NOMO-1 treated with dmso at 0.1 percent for 144 hours (cell line): ENCODE measurements at regions not wholly inside any gene's neighbourhood (a gene's known extent, or its start where the extent isn't known, plus 50 kb on each side); places are given as distances from the start of the nearest gene placed in this dataset.

ENCODE experiments used
- DNase-seq: peaks from one replicate; lab custom pipeline; 2025; ENCODE audit not compliant: unreplicated experiment; lab: John Stamatoyannopoulos, UW

DNA sequence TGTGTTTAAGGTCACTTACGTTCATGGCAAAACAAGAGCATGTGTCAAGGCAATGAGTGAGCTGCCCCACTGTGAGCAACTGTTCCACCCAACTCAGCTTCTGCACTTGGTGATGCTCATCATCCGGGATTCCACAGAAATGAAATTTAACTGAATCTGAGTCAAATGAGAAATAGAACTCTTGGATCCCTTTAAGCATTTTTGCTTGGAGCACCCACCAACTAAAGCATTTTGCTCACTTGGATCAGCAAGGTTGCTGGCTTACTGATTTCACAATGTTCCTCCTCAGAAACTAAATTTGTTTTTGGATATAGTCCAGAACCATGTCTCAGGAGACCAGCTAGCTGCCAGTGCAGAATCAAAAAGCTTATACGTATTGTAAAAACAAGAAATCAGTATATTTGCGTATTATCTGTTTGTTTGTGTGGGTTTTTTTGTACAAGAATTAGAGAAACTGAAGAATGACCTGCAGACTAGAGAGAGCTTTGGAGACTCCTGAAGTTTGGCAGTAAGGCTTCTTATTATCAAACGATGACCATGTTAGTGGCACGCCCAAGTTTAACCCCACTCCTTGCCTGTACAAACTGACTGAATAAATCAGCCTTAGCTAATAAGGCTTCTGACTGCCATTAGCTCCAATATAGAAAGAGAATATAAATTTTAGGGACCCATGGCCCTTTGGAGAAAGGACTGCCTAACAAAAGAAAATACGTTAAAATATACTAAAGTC is 153.8 kb upstream of the FST start:
- DNase-seq: no peak

DNA sequence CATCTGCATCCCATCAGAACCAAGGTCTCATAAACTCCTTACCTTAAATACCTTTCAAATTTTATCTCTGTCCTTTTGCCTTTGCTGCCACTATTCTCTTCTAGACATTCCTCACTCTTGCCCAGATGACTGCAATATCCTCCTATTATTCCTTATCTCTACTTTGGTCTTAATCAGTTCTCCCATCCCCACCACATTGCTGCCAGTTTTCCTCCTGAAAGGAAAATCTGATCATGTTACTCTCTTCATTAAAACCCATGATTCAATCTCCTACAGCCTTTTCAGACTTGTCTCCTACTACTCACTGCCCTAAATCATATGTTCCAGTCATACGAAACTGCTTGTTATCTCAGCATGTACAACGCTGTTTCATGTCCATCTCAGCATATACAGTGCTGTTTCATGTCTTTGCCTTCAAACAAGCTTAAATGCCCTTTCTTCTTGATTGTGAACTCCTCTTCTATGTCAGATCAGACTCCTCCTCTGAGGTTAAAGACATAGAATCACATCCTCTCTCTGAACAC is 152.6 kb upstream of the FST start:
- no peak for DNase-seq

DNA sequence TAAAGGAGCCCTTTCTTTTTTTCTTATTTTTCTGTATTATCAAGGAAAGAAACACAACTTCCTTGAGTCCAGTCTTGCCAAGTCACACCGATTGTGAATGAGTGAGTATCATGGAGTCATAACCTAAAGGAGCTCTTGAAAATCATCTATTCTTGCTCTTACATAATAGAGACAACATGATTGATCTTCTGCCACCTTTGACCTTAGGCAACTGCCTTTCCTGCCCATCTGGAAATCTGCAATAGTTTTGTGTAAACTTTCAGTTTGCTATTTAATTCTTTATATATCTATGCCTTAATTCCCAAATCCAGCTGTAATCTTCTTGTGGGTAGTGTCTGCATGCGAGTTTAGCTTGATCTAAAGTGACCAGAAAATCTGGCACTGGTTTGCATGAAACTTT is 149.9 kb upstream of the FST start:
- no peak for DNase-seq

DNA sequence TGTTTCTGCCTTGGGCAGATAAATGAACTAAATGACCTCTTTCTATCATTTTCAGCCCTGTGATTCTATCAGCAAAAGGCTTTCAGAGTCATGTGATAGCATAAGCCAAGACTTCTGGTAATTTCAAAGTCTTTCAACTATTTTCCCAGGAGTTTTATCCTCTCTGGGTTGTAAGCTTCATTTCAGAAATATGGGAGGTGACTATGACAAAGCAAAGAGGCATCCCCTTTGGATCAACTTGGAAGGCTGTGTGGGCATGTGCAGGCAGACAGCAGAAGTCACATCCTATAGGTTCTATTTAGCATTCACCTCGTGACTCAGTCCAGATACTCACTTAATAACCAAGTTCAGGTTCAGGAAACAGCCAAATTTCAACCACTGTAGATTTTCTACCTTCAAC is 149.0 kb upstream of the FST start:
- no peak for DNase-seq

DNA sequence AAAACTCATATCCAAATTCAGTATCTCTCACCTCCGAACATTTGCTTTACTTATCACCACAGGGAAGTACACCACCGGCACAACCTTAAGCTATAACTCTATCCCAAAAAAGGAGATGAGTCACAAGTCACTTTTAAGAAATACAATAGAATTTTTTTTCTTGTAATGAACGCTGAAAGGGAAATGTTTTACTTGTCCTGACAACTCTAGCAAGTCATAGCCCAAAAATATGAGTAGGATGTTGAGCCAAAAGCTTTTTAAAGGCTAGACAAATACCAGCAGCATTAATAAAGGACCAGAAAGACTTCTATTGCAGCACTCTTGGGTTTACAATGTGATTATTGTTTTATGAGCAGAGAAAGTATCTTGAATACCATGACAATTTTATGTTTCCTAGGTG is 147.3 kb upstream of the FST start:
- DNase-seq: no peak

DNA sequence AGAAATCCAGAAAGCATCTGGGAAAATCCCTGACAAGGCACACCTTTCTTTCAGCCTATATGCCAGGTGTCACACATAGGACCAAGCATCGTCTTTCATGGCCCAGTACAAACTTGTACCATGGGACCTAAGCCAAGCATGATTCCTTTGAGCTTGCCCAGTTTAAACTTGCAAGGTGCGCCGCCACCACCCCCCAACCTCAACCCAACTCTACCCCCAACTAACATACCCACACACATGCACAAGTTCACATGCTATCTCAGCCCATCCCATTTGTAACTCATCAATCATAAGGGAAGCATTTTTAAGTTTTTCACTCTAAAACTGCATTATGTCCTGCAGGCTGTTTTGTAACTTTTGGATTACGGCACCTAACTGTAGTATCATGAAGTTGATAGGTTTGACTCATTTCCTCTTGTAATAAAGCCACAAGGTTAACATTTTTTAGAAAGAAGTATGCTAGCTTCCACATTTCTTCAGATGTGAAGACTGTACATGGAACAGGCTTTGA is 145.9 kb upstream of the FST start:
- DNase-seq: peak; percentile 31

DNA sequence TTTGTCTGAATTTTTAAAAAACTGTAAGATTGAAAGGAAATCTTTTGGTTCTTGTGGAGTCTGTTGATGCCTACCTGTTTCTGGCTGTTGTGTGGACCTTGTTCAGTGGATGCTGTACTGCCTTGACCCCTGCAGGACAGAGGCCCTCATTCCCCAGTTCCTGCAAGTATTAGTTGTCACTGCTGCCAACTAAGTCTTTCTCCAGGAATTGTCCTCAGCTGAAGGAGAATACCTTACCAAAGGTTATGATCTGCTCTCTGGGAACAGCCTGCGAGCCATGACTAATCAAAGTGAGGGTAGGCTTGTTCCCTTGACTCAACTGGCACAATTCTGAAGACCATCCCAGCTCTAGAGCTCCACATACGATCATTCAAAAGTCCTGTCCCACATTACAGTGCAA is 145.3 kb upstream of the FST start:
- no peak for DNase-seq

DNA sequence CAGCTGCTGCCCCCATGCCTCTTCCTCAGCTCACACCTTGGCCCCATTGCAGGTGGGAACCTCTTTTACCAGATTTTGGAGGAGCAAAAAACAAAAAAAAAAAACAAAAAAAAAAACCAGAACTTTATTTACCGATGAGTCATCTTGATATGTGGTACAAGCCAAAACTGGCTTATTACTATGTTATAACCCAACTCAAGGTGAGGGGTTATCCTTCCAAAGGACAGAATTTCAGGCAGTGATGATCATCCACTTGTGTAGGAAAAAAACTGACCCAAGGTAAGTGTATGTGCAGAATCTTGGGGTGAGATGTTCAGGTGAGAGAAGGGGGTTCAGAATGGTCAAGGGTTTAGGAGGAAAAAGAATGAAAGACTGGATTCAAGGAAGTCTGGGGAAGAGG is 142.6 kb upstream of the FST start:
- DNase-seq: no peak

DNA sequence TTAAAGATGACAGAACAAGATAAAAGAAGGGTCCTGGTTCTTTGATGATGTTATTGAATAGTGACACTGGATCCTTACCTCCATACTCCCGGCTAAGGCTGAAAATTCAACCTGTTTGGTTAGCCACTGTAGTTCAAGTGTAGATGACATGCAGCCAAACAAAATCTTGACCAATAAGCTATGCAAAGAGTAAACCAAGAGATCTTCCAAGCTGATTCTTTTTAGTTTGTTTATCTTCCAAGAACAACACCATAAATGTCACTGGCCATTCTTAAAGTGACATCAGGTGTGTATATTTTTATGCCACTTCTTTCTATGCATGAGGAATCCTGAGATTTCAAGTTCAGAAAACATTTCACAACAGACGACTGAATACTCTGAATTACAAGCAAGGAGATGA is 141.5 kb upstream of the FST start:
- no peak for DNase-seq

DNA sequence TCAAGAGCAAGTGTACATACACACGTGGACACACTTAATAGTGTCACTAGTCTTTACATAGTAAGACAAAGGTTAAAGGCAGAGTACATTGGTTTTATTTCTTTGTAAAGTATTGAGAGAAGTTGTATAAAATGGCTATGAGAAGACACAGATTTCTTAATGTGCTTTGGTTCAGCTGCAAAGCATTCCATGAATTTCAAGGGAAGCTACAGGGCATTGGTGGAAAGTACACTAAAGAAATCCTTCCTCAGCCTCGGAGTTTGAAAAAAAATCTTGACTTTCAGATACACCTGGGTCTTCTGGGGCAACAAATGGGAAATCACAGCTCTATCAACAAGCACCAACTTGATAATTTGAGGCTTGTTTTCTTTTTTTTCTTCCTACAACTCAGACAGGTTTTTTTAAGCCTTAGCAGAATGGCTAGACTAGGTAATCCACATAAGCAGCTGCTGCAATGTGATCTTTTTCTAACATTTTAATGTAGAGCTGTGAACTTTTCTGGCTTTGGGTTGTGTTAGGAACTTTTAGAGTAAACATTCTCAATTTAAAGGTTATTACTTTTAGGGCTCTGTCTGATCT is 140.4 kb upstream of the FST start:
- no peak for DNase-seq

DNA sequence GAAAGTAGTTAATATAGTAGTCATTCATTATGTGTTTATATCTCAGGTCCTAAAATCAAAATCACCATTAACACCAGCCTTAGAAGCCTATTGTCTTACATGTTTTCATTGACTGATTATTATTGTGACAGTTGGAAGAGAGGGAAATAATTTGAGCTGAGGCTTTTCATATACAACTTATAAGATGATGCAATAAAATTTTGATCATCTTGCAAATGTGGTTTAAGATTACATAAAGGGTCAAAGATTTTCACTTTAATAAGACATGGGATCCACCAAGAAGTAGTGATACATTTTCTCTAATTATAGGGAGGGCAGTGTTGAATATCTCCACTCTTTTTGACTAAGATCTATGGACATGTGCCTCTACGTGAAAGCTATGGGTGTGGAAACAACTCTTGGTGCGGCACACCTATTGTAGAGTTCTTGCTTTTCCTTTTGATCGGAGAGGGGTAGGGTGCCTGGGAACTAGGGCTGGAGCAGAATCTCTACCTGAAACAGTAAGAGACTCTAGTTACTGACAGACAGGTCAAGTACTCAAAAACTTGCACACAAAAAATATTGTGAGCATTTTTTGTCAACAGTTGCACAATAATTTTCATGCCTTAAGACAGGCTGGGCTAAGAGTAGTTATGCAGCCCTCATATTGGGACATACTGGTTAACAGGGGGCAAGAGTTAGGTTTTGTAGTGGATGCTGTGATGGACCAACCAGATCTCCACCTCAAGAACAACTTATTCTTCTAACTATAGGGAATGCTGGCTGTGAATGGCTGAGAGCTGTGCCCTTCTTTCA is 139.3 kb upstream of the FST start:
- no peak for DNase-seq

DNA sequence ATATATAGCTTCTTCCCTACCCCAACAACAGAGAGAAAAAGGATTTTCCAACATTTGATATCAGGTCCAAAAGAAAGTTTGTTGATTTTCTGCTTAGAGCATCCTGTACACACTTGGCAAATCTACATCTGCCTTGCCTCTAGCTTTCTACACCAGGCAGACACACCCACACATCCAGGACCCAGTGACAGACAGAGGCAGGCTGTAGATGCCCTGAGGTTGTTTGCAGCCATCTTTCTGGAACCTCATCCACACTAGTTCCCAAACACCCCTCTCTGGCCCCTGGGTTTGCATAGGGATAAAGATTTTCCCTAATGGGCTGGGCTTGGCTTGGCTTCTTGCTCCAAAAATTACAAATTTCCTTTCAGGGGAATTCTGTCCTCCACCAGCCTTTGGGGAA is 138.2 kb upstream of the FST start:
- DNase-seq: no peak

DNA sequence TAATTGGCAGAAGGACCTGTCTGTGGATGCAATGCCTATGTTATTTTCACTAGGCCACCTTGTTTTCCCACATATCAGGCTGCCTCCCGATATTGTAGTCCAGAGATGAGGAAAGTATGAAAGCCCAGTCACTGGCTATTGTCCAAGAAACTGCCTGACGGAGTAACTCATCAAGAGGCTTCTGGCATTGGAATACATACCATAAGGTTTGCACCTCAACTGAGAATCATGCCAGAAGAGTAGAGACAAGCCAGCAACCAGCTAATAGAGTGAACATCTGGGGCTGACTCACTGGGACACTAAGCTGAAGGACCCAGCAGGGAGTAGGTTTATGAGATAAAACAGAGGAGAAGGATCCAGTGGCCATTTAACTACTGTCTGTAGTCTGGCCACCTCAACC is 137.2 kb upstream of the FST start:
- DNase-seq: no peak

DNA sequence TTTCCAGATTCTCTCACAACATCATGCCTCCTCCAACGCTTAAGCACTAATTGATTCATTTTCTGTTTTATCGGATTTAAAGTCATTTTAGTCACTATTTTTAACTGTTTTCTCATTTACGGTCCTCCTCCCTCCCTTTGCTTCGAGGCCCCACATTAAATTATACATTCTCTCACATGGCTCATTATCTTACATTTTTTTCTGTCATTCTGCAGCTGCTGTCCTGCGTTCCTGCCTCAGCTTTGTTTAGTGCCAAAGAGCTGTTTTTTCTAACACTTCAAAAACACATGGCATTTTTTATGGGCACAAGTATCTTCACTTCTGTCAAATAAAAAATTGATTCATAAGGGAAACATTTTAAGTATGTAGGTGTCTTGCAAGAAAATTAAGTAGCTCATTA is 130.1 kb upstream of the FST start:
- no peak for DNase-seq

DNA sequence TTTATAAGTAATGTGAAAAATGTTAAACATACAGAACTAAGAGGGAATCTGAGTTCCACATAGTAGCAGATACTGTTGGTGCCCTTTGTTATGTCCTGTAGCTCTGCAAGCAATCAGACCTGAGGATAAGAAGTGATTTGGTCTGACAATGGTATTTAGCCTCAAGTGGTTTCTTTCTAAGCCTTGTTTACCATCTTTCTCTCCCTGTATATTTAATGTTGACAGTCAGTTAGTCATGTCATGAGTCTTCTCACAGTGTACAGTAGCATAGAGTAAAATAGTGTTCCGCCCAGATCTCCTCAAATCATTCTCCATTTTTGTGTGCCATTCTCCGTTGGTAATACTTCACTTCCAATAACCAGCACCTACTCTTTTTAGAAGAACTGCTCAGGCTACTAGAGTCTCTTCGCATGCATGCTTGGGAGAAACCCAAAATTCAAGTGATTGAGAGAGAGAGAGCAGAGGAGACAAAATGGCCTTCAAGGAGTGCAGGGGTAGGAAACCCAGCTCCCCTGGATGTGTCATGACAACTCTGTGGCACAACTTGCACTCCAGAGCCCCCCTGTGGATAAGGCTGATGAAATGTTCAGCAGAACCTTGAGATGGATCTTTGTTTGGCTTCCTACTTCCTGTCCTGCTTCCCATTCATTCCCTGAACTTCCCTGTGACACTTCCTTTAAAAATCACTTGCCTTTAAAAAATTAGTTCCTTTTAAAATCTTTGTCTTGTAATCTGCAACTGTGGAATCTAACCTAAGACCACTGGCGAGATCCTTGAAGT is 129.2 kb upstream of the FST start:
- DNase-seq: no peak

DNA sequence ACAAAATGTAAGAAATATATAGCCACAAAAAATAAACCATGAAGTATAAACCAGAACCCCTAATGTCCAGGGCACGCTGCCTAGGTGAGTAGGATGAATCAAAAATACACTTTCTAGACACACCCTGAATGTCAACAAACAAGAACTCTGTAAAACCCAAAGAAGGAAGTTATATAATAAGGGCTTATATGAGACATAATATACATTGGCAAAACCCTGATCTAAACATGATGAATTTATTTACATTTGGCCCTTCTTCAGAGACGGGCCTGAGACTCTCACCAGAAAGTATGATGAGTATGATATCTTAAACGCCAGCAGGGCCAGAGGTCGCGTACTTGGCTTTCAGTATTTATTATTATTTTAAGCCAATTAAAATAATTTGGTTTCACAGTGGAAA is 125.1 kb upstream of the FST start:
- DNase-seq: no peak

DNA sequence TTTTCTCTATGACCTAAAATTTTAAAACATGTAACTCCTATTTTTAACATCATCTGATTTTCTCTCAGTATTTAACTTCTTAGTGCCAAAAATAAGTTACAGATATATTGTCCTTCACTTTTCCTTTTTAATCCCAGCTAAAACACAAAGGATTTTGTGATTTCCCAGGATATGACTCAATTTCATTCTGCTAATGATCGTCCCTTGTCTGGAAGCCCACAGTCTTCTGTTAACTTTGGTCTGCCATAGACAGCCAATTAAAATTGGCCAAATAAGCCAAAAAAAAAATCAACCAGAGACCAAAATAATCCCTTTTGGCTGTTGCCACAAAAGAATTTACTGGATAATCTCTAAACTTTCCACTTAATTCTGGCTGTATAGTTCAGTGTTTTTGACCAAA is 124.5 kb upstream of the FST start:
- no peak for DNase-seq

DNA sequence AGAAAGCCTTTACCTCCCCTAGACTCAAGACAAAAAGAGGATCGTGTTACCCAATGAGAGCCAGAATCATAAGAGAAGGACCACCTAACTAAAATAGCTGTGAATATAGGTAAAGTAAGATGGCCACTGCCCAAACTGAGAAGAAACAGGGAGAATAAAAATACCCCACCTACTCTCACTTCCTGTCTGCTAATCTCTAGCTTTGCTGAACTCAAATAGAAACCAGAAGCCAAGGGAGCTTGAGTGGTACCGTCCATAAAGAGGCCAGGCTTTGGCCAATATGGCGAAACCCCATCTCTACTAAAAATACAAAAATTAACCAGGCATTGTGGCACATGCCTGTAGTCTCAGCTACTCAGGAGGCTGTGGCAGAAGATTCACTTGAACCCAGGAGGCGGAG is 123.0 kb upstream of the FST start:
- DNase-seq: no peak

DNA sequence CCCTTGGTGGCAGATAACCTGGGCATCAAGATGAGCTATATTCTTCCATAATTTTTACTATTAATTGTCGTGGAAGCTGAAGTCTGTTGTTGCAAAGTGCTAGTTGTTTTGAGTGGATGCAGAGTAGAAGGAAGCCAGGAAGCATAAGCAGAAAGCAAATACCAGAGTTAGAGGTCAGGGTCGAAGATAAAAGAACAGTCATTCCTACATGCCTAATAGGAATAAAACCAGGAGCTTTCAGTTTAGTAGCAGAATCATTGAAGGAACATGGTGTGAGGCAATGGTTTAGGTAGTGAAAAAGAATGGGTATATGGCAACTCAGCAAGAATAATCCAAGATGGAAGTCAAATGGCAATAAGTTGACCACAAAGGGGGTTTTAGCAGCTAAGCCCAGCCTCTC is 121.6 kb upstream of the FST start:
- no peak for DNase-seq

DNA sequence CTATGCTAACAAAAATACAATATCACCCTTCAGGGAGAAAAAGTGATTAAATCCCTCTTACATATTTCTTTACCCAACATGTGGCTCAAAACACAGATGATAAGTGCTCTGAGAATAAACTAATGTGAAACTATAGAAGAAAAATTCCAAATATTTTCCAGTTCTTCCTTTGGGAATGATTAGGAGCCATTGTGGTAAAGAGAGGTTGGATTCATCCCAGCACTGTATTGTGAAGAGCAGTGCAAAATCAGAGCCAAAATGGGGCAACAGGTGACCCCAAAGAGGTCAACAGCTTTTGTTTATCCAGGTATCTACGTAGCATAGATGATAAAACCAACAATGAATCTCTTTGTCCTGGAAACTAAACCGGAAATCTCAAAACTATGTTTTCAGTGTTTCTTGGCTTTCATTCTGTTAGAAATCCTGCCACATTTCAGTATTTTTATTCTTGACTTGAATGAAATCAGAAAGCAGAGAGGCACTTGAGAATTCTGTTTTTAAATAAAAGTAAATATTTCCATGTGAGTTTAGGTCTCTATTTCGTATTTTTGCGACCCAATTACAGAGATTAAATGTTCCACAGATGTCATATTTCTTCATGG is 120.4 kb upstream of the FST start:
- no peak for DNase-seq

DNA sequence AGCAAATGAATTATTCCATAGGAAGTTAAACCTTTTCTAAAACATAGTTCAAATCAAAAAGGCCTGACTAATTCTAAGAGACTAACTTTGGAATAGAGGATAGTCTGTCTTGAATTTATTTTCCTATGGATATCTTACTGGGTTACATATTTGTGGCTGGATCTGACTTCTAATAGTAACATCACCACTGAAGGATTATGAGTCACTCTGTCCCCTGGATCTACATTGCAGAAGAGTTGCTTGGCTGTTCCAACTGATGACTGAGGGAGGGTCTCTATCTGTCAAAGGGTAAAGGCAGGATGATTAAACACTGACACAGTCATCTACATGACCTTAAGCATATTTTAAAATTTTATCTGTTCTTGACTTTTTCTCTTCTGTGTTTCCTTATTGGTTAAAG is 119.6 kb upstream of the FST start:
- DNase-seq: no peak
